Neural cell (in vitro differentiated cells): ENCODE measurements at regions not wholly inside any gene's neighbourhood (a gene's known extent, or its start where the extent isn't known, plus 50 kb on each side); places are given as distances from the start of the nearest gene placed in this dataset.

Experiments
- H2AFZ ChIP-seq: fragments of 200-600, 300-800 bp; sonication (generic), shearing (Covaris generic); 2 replicates; pipeline ENCODE4 v1.6.0; 2014; ENCODE audit warnings: low read depth, mild to moderate bottlenecking, antibody characterized with exemption, low read length, moderate library complexity
- H3F3A ChIP-seq: fragments of 200-600 bp; shearing (Covaris generic); 2 replicates; pipeline ENCODE4 v1.6.1; 2016; ENCODE audit warnings: mild to moderate bottlenecking, moderate library complexity, mixed read lengths, antibody characterized with exemption, low read length; ENCODE audit not compliant: insufficient read depth, poor library complexity, severe bottlenecking
- H3K27ac ChIP-seq: fragments of 200-600, 300-800 bp; sonication (generic), shearing (Covaris generic); 2 replicates; pipeline ENCODE4 v1.5.1; 2014; ENCODE audit warnings: mild to moderate bottlenecking, low read length, moderate library complexity
- H3K27me3 ChIP-seq: fragments of 300-800, 200-600 bp; sonication (generic), shearing (Covaris generic); 2 replicates; pipeline ENCODE4 v1.6.0; 2014; ENCODE audit warnings: mild to moderate bottlenecking, low read depth, low read length, moderate library complexity; ENCODE audit not compliant: insufficient read depth
- H3K36me3 ChIP-seq: fragments of 300-800, 200-600 bp; sonication (generic), shearing (Covaris generic); 2 replicates; pipeline ENCODE4 v1.5.1; 2014; ENCODE audit warnings: mild to moderate bottlenecking, antibody characterized with exemption, low read length, moderate library complexity; ENCODE audit not compliant: insufficient read depth
- H3K4me2 ChIP-seq: fragments of 300-800, 200-600 bp; sonication (generic), shearing (Covaris generic); 2 replicates; pipeline ENCODE4 v1.6.0; 2014; ENCODE audit warnings: mild to moderate bottlenecking, low read length
- H3K4me3 ChIP-seq: fragments of 300-800, 200-600 bp; sonication (generic), shearing (Covaris generic); 2 replicates; pipeline ENCODE4 v1.5.1; 2014; ENCODE audit warnings: mild to moderate bottlenecking, low read length, moderate library complexity
- H3K79me2 ChIP-seq: fragments of 200-600 bp; shearing (Covaris generic); replicated peaks from 2 replicates; pipeline ENCODE4 v1.6.0; 2014; ENCODE audit warnings: mild to moderate bottlenecking, low read length, moderate library complexity; ENCODE audit not compliant: insufficient read depth
- H3K9ac ChIP-seq: fragments of 300-800, 200-600 bp; sonication (generic), shearing (Covaris generic); 2 replicates; pipeline ENCODE4 v1.6.1; 2016; ENCODE audit warnings: mild to moderate bottlenecking, low read length, mixed read lengths
- H3K9me2 ChIP-seq: fragments of 200-600 bp; shearing (Covaris generic); 2 replicates; pipeline ENCODE4 v1.6.1; 2016; ENCODE audit warnings: mild to moderate bottlenecking, low read length, mixed read lengths; ENCODE audit not compliant: insufficient read depth
- H3K9me3 ChIP-seq: fragments of 200-600, 300-800 bp; sonication (generic), shearing (Covaris generic); 2 replicates; pipeline ENCODE4 v1.6.1; 2016; ENCODE audit warnings: mild to moderate bottlenecking, mixed run types, low read length, moderate library complexity, mixed read lengths
- H4K20me1 ChIP-seq: fragments of 200-600 bp; shearing (Covaris generic); 2 replicates; pipeline ENCODE4 v1.6.1; 2016; ENCODE audit warnings: mild to moderate bottlenecking, mixed run types; ENCODE audit not compliant: insufficient read depth
- EP300 ChIP-seq: fragments of 450-650 bp; conservative IDR thresholded peaks from 2 replicates; pipeline ENCODE4 v1.6.1; 2014; ENCODE audit warnings: antibody characterized with exemption, mild to moderate bottlenecking, moderate library complexity; ENCODE audit not compliant: poor library complexity, severe bottlenecking
- EZH2 ChIP-seq: fragments of 200-600, 300-800 bp; shearing (Covaris generic), sonication (generic); IDR thresholded peaks from 2 replicates; pipeline ENCODE4 v1.6.1; 2014; ENCODE audit warnings: antibody characterized with exemption, low read length, borderline replicate concordance, mild to moderate bottlenecking; ENCODE audit not compliant: insufficient read depth, poor library complexity, severe bottlenecking
- MXI1 ChIP-seq: fragments of 450-650 bp; conservative IDR thresholded peaks from 2 replicates; pipeline ENCODE4 v1.6.1; 2014; ENCODE audit warnings: antibody characterized with exemption, mild to moderate bottlenecking; ENCODE audit not compliant: poor library complexity, severe bottlenecking
- POLR2AphosphoS5 ChIP-seq: IDR thresholded peaks from 2 replicates; pipeline ENCODE4 v1.6.1; 2012
- RAD21 ChIP-seq: fragments of 450-650 bp; conservative IDR thresholded peaks from 2 replicates; pipeline ENCODE4 v1.6.1; 2014; ENCODE audit warnings: antibody characterized with exemption, mild to moderate bottlenecking, moderate library complexity
- SMC3 ChIP-seq: fragments of 450-650 bp; conservative IDR thresholded peaks from 2 replicates; pipeline ENCODE4 v1.6.1; 2014; ENCODE audit warnings: antibody characterized with exemption, mild to moderate bottlenecking, moderate library complexity; ENCODE audit not compliant: poor library complexity
- TAF1 ChIP-seq: IDR thresholded peaks from 2 replicates; pipeline ENCODE4 v1.6.1; 2012; ENCODE audit warnings: low read depth
- TF ChIP-seq, protein P1 (sequence below): IDR thresholded peaks from 2 replicates; pipeline ENCODE4 v1.6.1; 2012; ENCODE audit warnings: borderline replicate concordance

DNA sequence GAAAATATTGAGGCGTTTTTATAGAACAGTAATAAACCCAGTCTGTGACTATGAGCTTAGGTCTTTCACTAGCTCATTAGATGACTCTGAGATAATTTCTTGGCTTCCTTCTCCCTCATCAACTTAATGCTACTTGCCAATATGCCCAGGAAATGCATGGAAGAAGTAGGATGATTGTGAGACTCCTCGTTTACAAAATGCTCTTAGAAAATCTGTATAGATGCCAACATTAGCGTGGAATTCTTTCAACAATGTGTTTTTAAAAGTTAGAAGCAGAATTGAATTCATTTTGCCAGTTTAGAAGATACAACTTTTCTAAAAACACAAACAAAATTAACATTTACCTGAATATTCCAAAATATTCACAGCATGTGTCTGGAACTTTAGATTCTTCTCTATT, 424.6 kb downstream of the BTG1 start:
- Histone ChIP-seq H3K27ac (no peak overlapping the region), H3K4me2 (no peak overlapping the region), H3K9me2 (no peaks in the 10 kb centered on the region), H3K9me3 (no peaks in the 10 kb centered on the region), H3K36me3 (no peaks in the 10 kb centered on the region), H4K20me1 (no peaks in the 10 kb centered on the region), H3K27me3 (no peaks in the 10 kb centered on the region), H3K4me3 (no peak overlapping the region), H3K79me2 (no peaks in the 10 kb centered on the region), H3F3A (no peaks in the 10 kb centered on the region), H3K9ac (no peak overlapping the region), H2AFZ (no peak overlapping the region)
- TF ChIP-seq, protein P1, sequence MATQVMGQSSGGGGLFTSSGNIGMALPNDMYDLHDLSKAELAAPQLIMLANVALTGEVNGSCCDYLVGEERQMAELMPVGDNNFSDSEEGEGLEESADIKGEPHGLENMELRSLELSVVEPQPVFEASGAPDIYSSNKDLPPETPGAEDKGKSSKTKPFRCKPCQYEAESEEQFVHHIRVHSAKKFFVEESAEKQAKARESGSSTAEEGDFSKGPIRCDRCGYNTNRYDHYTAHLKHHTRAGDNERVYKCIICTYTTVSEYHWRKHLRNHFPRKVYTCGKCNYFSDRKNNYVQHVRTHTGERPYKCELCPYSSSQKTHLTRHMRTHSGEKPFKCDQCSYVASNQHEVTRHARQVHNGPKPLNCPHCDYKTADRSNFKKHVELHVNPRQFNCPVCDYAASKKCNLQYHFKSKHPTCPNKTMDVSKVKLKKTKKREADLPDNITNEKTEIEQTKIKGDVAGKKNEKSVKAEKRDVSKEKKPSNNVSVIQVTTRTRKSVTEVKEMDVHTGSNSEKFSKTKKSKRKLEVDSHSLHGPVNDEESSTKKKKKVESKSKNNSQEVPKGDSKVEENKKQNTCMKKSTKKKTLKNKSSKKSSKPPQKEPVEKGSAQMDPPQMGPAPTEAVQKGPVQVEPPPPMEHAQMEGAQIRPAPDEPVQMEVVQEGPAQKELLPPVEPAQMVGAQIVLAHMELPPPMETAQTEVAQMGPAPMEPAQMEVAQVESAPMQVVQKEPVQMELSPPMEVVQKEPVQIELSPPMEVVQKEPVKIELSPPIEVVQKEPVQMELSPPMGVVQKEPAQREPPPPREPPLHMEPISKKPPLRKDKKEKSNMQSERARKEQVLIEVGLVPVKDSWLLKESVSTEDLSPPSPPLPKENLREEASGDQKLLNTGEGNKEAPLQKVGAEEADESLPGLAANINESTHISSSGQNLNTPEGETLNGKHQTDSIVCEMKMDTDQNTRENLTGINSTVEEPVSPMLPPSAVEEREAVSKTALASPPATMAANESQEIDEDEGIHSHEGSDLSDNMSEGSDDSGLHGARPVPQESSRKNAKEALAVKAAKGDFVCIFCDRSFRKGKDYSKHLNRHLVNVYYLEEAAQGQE: no peak
- TF ChIP-seq EZH2 (no peak), TAF1 (no peak), EP300 (no peak), MXI1 (no peak), SMC3 (no peak), RAD21 (no peak), POLR2AphosphoS5 (no peak)

DNA sequence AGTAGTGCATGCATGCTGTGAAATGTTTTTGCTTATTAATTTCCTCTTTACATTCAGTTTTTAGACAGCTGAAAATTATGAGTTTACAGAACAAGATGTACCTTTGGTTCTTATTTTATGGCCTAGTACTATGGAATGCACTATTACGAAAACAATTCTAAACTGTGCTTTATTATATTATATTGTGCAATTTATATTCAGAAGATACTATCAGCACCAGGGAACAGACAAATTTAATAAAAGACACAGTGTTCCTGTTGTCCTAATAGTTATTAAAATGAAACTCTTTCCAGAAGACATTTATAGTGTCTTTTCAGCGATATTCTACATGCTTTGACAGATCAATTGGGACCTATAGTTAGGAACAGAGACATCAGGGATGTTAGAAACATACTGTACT, 427.3 kb downstream of the BTG1 start:
- no peak overlapping the region for H3K27ac ChIP-seq
- no peaks in the 10 kb centered on the region for H3K79me2 ChIP-seq
- H3K4me2 ChIP-seq: no peak overlapping the region
- no peaks in the 10 kb centered on the region for H3F3A ChIP-seq
- H3K9me2 ChIP-seq: no peaks in the 10 kb centered on the region
- no peak overlapping the region for H3K4me3 ChIP-seq
- TF ChIP-seq RAD21: no peak
- TF ChIP-seq TAF1: no peak
- TF ChIP-seq EZH2: no peak
- TF ChIP-seq EP300: no peak
- TF ChIP-seq, protein P1: no peak
- TF ChIP-seq SMC3: no peak
- TF ChIP-seq POLR2AphosphoS5: no peak
- no peak overlapping the region for H2AFZ ChIP-seq
- H3K9ac ChIP-seq: no peak overlapping the region
- H3K9me3 ChIP-seq: no peaks in the 10 kb centered on the region
- H3K36me3 ChIP-seq: no peaks in the 10 kb centered on the region
- H3K27me3 ChIP-seq: no peaks in the 10 kb centered on the region
- H4K20me1 ChIP-seq: no peaks in the 10 kb centered on the region
